Renal cortical epithelial cell (primary cell): ENCODE measurements at regions not wholly inside any gene's neighbourhood (a gene's known extent, or its start where the extent isn't known, plus 50 kb on each side); places are given as distances from the start of the nearest gene placed in this dataset.
"Not testable (repeated sequence)": the region's sequence is repeated elsewhere in the genome, so short reads cannot be mapped to it uniquely, and the experiment has no call there.

Source experiments
- DNase-seq: peaks from one replicate; pipeline ENCODE4 v3.0.0-alpha.2; 2011; ENCODE audit warnings: low read depth

GRCh38 chr12:90611048-90611447 lies 343.9 kb downstream of the CCER1 start:
- DNase-seq, result no peak

- no peak for DNase-seq
Observed at GRCh38 chr12:90593596-90594295, 361.2 kb downstream of the CCER1 start.

DNA sequence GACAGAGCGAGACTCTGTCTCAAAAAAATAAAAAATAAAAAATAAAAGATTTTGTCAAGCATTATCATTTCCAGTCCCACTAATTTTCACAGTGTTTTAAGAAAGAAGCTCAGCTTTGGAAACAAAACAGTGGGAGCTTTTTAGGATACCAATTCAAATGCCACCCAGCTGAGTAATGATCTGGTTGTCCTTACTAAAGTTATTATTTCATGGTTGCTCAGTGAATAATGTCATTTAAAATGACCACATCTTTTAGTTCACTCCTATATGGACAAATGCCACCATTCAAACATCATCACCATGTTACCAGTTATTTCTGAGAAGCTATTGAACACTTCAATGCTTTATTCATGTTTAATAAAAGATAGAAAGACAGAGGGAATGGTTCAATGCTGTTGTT lies 365.0 kb downstream of the CCER1 start:
- DNase-seq, result no peak

GRCh38 chr12:90585640-90586304 lies 369.2 kb downstream of the CCER1 start:
- no peak for DNase-seq

DNA sequence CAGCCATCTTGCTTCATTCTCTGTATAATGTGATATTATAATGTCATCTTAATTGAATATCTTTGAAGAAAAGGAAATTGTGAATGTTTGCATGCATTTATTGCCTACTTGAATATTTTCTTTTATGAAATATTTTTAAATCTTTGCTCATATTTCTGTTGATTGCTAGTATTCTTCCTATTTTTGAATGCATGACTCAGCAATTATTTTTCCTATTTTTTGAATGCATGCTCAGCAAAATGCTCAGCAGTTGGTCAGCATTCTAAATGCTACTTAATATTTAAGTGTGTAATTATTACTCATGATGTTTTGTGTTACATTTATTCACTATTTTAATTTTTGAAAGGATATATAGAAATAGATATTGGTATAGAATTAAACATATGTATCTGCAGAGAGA lies 378.3 kb downstream of the CCER1 start:
- no peak for DNase-seq

GRCh38 chr12:90575995-90576394 lies 379.0 kb downstream of the CCER1 start:
- no peak for DNase-seq

GRCh38 chr12:90574676-90575075 lies 380.3 kb downstream of the CCER1 start:
- no peak for DNase-seq

DNA sequence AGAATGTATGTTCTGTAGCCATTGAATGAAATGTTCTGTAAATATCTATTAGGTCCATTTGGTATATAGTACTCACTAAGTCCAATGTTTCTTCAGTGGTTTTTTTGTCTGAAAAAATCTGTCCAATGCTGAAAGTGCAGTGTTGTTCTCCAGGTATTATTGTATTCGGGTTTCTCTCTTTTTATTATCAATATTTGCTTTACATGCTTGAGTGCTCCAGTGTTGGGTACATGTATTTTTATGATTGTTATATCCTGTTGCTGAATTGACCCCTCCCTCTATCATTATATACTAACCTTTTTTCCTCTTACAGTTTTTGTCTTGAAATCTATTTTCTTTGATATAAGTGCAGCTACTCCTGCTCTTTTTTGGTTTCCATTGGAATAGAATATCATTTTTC lies 382.2 kb downstream of the CCER1 start:
- no peak for DNase-seq

DNA sequence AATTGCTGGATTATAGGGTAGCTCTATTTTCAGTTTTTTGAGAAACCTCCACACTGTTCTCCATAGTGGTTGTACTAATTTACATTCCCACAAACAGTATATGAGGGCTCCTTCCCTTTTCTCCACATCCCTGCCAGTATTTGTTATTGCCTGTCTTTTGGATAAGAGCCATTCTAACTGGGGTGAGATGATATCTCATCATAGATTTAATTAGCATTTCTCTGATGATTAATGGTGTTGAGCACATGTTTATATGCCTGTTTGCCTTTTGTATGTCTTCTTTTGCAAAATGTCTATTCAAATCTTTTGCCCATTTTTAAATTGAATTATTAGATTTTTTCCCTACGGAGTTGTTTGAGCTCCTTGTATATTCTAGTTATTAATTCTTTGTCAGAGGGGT lies 385.3 kb downstream of the CCER1 start:
- DNase-seq, result no peak

DNA sequence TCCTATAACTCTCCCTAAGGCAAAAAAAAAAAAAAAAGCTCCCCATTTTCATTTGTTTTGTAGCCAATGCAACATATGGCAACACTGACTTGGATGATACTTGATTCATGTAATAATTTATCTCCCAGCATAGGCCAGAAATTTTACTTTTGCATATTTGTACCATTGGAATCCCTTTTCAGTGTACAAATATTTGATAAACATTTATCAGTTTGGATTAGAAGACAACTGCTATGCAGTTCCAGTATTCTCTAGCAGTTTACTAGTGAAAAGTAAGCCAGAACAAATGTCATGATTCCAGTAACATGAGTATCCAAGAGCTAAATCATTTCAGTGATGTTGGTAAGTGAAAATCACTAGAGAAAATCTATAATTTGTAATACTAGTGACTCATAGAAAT lies 392.3 kb downstream of the CCER1 start:
- DNase-seq, result no peak

- no peak for DNase-seq
Observed at GRCh38 chr12:90548595-90548994, 406.4 kb downstream of the CCER1 start.

DNA sequence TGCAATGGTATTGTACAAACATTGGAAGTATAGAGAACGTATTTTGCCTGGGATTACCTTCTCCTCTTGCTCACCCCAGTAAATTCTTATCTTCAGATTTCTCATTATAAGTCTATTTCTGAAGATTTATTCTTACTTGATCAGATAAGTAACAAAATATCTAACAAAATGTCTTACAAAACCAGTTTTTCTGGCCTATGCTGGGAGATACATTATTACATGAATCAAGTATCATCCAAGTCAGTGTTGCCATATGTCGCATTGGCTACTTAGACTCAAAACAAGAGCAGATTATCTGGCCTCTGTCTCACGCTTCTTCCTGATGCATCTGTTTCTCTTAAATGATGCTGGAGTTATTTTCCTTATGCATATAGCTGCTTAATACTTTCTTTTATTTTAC lies 408.5 kb downstream of the CCER1 start:
- DNase-seq, result no peak

DNA sequence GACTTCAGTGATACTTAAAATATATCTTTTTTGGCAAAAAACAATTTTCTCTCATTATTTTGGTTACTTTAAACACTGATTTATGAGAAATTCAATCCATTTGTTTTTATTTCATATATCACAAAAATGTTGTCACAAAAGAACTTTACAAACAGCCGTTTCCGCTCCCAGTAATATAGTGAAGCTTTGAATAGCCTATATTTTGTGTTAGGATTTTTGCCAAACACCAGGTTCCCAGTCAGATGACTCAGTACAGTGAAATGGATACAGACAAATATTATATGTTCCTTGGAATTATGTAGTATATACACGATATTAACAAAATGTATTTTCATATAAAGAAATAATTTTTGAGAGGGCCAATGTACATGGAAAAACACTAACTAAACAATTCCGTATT lies 411.1 kb downstream of the CCER1 start:
- no peak for DNase-seq

GRCh38 chr12:90543374-90543773 lies 411.6 kb downstream of the CCER1 start:
- DNase-seq, result peak; percentile 6

DNA sequence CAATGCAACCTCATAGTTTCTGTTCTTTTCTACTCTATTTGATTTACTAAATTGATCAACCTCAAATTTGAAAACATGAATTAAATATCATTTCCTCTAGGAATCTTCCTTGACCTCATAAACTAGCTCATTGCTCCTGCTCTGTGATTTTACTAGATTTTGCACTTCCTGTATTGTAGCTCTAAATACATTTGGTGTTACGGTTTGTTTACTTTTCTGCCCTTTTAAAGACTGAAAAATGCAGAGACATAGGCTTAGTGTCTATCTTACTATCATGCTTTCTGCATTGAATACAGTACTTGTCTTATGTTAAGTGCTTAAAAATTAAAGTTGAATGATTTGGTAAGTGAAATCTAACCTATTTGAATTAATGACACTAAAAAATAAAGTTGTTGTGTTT lies 412.1 kb downstream of the CCER1 start:
- DNase-seq, result not testable (repeated sequence)

DNA sequence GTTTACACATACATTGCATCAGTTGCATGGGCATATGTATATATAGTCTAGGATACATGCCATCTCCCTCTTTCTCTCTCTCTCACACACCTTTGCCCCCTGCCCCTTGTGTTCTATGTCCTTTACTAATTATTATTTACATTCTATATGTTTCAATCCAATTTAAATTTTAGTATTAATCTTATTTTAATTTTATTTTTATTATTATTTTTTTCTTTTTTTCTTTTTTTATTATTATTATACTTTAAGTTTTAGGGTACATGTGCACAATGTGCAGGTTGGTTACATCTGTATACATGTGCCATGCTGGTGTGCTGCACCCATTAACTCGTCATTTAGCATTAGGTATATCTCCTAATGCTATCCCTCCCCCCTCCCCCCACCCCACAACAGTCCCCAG lies 421.1 kb downstream of the CCER1 start:
- not testable (repeated sequence) for DNase-seq

DNA sequence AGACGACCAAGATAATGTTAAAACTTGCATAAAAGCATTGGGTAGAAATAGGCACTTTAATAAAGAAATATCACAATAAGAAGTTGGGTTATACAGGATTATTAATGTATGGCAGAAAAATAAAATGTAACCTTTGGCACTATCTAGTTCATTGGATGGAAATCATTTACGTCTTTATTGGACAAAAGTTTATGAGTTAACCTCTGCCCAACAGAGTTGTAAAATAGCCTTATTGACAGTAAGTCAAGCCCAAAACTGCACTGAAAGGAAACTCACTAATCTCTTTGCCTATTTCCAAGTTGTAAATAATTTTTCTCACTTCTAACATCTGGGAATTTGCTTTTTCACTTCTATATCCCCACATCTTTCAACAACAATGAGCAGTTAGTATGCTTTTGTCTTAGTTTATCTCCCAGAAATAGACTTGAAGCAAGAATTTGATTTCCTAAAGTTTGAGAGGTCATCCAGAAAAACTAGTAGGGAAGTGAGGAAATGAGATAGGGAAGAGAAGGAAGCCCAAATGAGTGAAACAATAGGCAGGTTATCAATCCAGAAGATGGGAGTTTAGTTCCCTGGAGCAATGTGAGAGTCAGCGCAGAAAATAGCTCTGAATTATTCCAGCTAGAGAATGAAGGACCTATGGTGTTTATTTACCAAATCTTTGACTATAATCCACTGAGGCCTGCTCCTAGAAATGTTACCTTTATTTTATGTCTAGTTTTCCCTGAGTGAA lies 434.8 kb downstream of the CCER1 start:
- DNase-seq, result no peak

DNA sequence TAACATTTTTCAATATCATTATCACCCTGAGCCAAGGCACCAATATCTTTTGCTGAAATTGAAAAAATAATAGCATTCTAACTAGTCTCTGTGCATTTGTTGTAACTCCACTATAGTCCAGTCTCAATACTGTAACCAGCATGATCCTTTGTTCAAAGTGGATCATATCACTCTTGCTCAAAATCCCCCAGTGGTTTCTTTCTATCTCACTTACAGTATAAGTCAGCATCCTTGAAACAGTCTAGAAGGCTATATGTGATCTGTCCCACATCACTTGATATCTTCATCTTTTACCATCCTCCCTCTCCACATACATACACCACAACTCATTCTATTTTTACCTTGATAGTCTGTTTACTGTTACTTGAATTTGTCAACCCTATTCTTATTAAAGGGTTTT lies 435.7 kb downstream of the CCER1 start:
- DNase-seq, result no peak

DNA sequence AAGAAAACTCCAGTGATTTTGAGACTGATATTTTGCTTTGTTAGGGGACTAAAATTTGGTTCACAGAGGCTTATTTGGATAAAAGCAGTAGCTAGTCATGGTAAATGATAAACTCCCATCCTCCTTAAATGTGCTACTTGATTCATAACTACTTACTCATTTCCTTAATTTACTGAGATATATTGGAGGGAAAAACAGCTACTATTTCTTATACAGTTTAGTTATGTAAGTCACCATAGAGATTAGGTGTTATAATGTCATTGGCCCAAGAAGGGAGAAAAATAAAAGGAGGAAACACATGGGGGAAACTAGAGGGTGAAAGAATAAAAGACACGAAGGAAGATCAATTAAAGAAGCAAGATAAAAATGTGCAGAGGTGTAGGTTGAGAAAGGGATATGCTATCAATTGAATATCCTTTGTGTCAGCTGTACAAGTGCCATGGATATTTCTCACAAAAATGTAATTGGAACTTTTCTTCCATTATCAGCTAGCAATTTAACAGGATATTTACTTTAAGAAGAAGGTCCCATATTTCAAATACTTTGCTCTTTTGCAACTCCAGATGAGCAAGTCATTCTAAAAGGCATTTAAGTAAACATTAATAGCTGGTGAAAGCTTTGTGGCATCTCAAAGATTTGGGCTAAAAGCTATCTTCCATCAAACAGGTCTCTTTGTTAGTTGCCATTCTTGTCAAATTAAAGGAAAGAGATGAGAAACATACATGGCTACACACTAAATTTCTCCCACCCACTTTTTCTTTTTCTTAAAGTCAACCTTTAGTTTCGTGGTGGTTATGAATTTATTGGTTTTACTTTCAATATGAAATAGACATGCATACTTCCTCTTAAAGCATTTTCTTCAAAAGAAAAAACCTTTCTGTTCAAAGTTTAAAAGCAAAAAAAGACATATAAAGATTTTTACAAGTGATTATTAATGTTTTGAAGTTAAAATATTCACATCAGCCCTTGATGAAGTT lies 439.5 kb downstream of the CCER1 start:
- DNase-seq, result peak; percentile 23

DNA sequence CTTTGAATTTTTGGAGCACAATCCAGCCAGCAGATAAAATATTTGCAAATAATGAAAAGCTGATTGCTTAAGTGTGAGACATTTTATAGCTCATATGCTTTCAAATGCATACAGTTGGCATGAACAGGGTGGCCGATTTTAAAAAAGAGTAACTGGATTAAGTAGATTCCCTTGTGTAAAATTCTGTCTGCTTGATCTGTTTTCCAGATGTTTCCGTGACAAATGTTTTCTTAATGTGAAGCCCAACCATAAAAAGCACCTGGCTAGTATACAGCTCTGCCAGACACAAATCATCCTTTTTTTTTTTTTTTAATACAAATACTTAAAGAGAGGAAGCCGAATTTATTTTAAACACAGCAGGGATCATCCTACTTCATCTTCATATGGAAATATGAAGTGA lies 440.7 kb downstream of the CCER1 start:
- peak; percentile 2 for DNase-seq

GRCh38 chr12:90512518-90512917 lies 442.5 kb downstream of the CCER1 start:
- DNase-seq, result no peak

- peak; percentile 79 for DNase-seq
Observed at GRCh38 chr12:90510948-90511347, 444.0 kb downstream of the CCER1 start.
